A673 (cell line): ENCODE measurements at regions not wholly inside any gene's neighbourhood (a gene's known extent, or its start where the extent isn't known, plus 50 kb on each side); places are given as distances from the start of the nearest gene placed in this dataset.

Source experiments
- BruUV-seq: library from RNA; stranded (reverse); fragments of 400-500 nt; replicated peaks from 2 replicates; lab custom pipeline; 2021; lab: Mats Ljungman, UMichigan
- CTCF ChIA-PET: fragments of 300-600 bp; sonication (Branson Sonifier 250); formaldehyde crosslinking; loops from one replicate; lab custom pipeline; 2022; ENCODE audit warnings: antibody characterized with exemption; lab: Charles Lee
- POLR2A ChIA-PET: fragments of 300-600 bp; sonication (Branson Sonifier 250); formaldehyde crosslinking; loops from one replicate; lab custom pipeline; 2022; ENCODE audit warnings: antibody characterized with exemption; ENCODE audit not compliant: low non-redundant PET; lab: Charles Lee
- DNase-seq: peaks from one replicate; pipeline ENCODE4 v3.0.0-alpha.2; 2015; ENCODE audit warnings: low spot score
- H3K27ac ChIP-seq: fragments of 200-600 bp; sonication (generic); 2 replicates; pipeline ENCODE4 v1.5.1; 2016; ENCODE audit warnings: mixed run types, low read depth, mild to moderate bottlenecking, mixed read lengths, antibody characterized with exemption, low read length; ENCODE audit not compliant: poor library complexity, severe bottlenecking
- H3K27me3 ChIP-seq: fragments of 200-600 bp; sonication (generic); replicated peaks from 2 replicates; pipeline ENCODE4 v1.6.1; 2017; ENCODE audit warnings: mixed run types, low read depth, mild to moderate bottlenecking, mixed read lengths, antibody characterized with exemption, low read length; ENCODE audit not compliant: insufficient read depth, poor library complexity
- H3K36me3 ChIP-seq: fragments of 200-600 bp; sonication (generic); 2 replicates; pipeline ENCODE4 v1.6.1; 2016; ENCODE audit warnings: mixed run types, mild to moderate bottlenecking, mixed read lengths, antibody characterized with exemption, low read length; ENCODE audit not compliant: insufficient read depth, poor library complexity, severe bottlenecking
- H3K4me1 ChIP-seq: fragments of 200-600 bp; sonication (generic); 2 replicates; pipeline ENCODE4 v1.6.1; 2017; ENCODE audit warnings: mixed run types, mild to moderate bottlenecking, mixed read lengths, antibody characterized with exemption, low read length; ENCODE audit not compliant: insufficient read depth, poor library complexity, severe bottlenecking
- H3K4me3 ChIP-seq: fragments of 200-600 bp; sonication (generic); 2 replicates; pipeline ENCODE4 v1.5.1; 2016; ENCODE audit warnings: low read depth, mixed run types, mild to moderate bottlenecking, mixed read lengths, low read length; ENCODE audit not compliant: poor library complexity, severe bottlenecking
- H3K9me3 ChIP-seq: fragments of 200-600 bp; sonication (generic); 2 replicates; pipeline ENCODE4 v1.6.1; 2016; ENCODE audit warnings: mixed run types, low read depth, mild to moderate bottlenecking, mixed read lengths, antibody characterized with exemption, low read length; ENCODE audit not compliant: poor library complexity, severe bottlenecking
- CTCF ChIP-seq: fragments of 300-800, 200-600 bp; sonication (generic); conservative IDR thresholded peaks from 2 replicates; pipeline ENCODE4 v1.5.1; 2017; ENCODE audit warnings: low read depth, mild to moderate bottlenecking, antibody characterized with exemption, low read length, moderate library complexity, mixed read lengths
- EZH2 ChIP-seq: fragments of 200-600 bp; sonication (generic); IDR thresholded peaks from 2 replicates; pipeline ENCODE4 v1.6.1; 2017; ENCODE audit warnings: borderline replicate concordance, low read depth, mild to moderate bottlenecking, mixed read lengths, antibody characterized with exemption, low read length; ENCODE audit not compliant: poor library complexity, severe bottlenecking
- intact Hi-C: fragments of 100-400 bp; cut with micrococcal nuclease; formaldehyde crosslinking; loops from one replicate; pipeline ENCODE4 v1.10.0; 2022; ENCODE audit not compliant: unreplicated experiment

- DNase-seq = no peak
- ChIA-PET CTCF (no interaction called here), POLR2A (no interaction called here)
- intact Hi-C loops = no loop called here
- no peaks in the 10 kb centered on the region for H3K27me3 ChIP-seq
- H3K36me3 ChIP-seq = no peaks in the 10 kb centered on the region
- H3K4me1 ChIP-seq = no peaks in the 10 kb centered on the region
- no peak overlapping the region for H3K27ac ChIP-seq
- H3K9me3 ChIP-seq = peaks cover 28% of the 10 kb centered on the region
- no TSS peak for BruUV-seq
- H3K4me3 ChIP-seq = no peak overlapping the region
- TF ChIP-seq CTCF = no peak
- no peak for TF ChIP-seq EZH2
Measured at GRCh38 chr21:24411429-24411828, 1195.9 kb downstream of the MRPL39 start.

GRCh38 chr21:24403221-24403620, 1204.1 kb downstream of the MRPL39 start:
- Histone ChIP-seq H3K9me3 (peaks cover 10% of the 10 kb centered on the region), H3K27ac (no peak overlapping the region), H3K36me3 (no peaks in the 10 kb centered on the region), H3K27me3 (no peaks in the 10 kb centered on the region), H3K4me1 (no peaks in the 10 kb centered on the region), H3K4me3 (no peak overlapping the region)
- no peak for TF ChIP-seq CTCF
- ChIA-PET CTCF (no interaction called here), POLR2A (no interaction called here)
- intact Hi-C loops = no loop called here
- no peak for DNase-seq
- no TSS peak for BruUV-seq

GRCh38 chr21:24395320-24395923, 1211.9 kb downstream of the MRPL39 start:
- Histone ChIP-seq H3K9me3 (peaks cover 22% of the 10 kb centered on the region), H3K27me3 (no peaks in the 10 kb centered on the region), H3K4me3 (no peak overlapping the region), H3K36me3 (no peaks in the 10 kb centered on the region), H3K27ac (no peak overlapping the region), H3K4me1 (no peaks in the 10 kb centered on the region)
- ChIA-PET POLR2A (no interaction called here), CTCF (no interaction called here)
- TF ChIP-seq CTCF = no peak
- TF ChIP-seq EZH2 = no peak
- no peak for DNase-seq
- BruUV-seq = no TSS peak
- intact Hi-C loops = no loop called here
